ENCODE measurements at regions not wholly inside any gene's neighbourhood (a gene's known extent, or its start where the extent isn't known, plus 50 kb on each side); places are given as distances from the start of the nearest gene placed in this dataset.

DNA sequence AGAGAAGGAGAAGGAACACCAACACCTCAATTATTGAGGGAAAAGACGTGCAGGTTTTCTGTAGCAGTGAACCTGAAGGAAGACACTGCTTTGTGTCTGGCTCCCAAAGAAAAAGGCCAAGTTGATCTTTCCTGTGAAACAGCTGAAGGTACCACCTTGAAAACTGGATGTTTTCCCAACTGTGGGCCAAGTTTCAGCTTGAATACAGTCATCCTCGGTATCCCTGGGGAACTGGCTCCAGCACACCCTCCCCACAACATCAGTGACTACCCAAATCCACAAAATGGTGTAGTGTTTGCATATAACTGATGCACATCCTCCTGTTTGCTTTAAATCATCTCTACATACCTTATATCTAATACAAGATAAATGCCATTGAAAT, 297.0 kb upstream of the PITRM1 start:
- Histone ChIP-seq H3K9ac (ENCODE audit: low read length) (no peak overlapping the region), H3K9me3 (ENCODE audit: control extremely low read depth in 1 of 3, control insufficient read depth in 2 of 3, insufficient read depth in 1 of 3, low read length in 2 of 3) (no peaks in the 10 kb centered on the region), H3K4me2 (replicated peaks; ENCODE audit: low read depth, low read length, poor library complexity, severe bottlenecking) (no peak overlapping the region), H4K20me1 (ENCODE audit: control insufficient read depth, insufficient read depth, low read length, poor library complexity, severe bottlenecking) (no peaks in the 10 kb centered on the region), H3K4me3 (ENCODE audit: control extremely low read depth in 1 of 5, extremely low read depth in 1 of 5, insufficient read depth in 1 of 5, low read depth in 2 of 5, low read length in 4 of 5) (no peak overlapping the region), H3K4me1 (ENCODE audit: control insufficient read depth in 2 of 2, insufficient read depth in 2 of 2, low read length in 2 of 2) (peaks cover 15 to 16% of the 10 kb centered on the region in 2 donors), H3K27ac (ENCODE audit: low read length in 2 of 2) (no peak overlapping the region), H2AFZ (ENCODE audit: insufficient read depth, low read depth, low read length, poor library complexity, severe bottlenecking) (no peak overlapping the region), H3K27me3 (replicated peaks in 1 of 4; ENCODE audit: control extremely low read depth in 1 of 4, control insufficient read depth in 3 of 4, insufficient read depth in 4 of 4, low read length in 3 of 4) (no peaks in the 10 kb centered on the region), H3K79me2 (ENCODE audit: control insufficient read depth, insufficient read depth, low read length) (no peaks in the 10 kb centered on the region), H3K36me3 (replicated peaks in 1 of 2; ENCODE audit: control extremely low read depth in 1 of 2, control insufficient read depth in 1 of 2, extremely low read depth in 1 of 2, insufficient read depth in 2 of 2, low read length in 1 of 2) (no peaks in the 10 kb centered on the region)
- ChIA-PET POLR2A (interaction anchor here (0.7 kb wide), 2 partner anchors 315 to 413 kb away, joined by 5 to 8 read pairs; no protein-coding TSS in a partner anchor), CTCF (no interaction called here)
- no peaks in the 10 kb centered on the region for H3K9me3 Mint-ChIP-seq (ENCODE audit: insufficient read depth)
- intact Hi-C loops (cut with micrococcal nuclease): no loop called here
- TF ChIP-seq, protein P1, sequence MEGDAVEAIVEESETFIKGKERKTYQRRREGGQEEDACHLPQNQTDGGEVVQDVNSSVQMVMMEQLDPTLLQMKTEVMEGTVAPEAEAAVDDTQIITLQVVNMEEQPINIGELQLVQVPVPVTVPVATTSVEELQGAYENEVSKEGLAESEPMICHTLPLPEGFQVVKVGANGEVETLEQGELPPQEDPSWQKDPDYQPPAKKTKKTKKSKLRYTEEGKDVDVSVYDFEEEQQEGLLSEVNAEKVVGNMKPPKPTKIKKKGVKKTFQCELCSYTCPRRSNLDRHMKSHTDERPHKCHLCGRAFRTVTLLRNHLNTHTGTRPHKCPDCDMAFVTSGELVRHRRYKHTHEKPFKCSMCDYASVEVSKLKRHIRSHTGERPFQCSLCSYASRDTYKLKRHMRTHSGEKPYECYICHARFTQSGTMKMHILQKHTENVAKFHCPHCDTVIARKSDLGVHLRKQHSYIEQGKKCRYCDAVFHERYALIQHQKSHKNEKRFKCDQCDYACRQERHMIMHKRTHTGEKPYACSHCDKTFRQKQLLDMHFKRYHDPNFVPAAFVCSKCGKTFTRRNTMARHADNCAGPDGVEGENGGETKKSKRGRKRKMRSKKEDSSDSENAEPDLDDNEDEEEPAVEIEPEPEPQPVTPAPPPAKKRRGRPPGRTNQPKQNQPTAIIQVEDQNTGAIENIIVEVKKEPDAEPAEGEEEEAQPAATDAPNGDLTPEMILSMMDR (IDR thresholded peaks at IDR 0.05): no peak
- TF ChIP-seq EZH2 (IDR thresholded peaks at IDR 0.05; ENCODE audit: borderline replicate concordance, insufficient read depth, low read depth, low read length, poor library complexity, severe bottlenecking): no peak
- DNase-seq (no peak), ATAC-seq (ENCODE audit: low read depth) (no peak)
- WGBS (ENCODE audit: insufficient coverage): no CpG with 5 or more reads among the region's 2 CpGs
- no peaks in the 10 kb centered on the region for H3K27me3 Mint-ChIP-seq
- H3K4me3 Mint-ChIP-seq: no peak overlapping the region
- H3K4me1 Mint-ChIP-seq: peaks cover 17% of the 10 kb centered on the region
- no peak overlapping the region for H3K27ac Mint-ChIP-seq

DNA sequence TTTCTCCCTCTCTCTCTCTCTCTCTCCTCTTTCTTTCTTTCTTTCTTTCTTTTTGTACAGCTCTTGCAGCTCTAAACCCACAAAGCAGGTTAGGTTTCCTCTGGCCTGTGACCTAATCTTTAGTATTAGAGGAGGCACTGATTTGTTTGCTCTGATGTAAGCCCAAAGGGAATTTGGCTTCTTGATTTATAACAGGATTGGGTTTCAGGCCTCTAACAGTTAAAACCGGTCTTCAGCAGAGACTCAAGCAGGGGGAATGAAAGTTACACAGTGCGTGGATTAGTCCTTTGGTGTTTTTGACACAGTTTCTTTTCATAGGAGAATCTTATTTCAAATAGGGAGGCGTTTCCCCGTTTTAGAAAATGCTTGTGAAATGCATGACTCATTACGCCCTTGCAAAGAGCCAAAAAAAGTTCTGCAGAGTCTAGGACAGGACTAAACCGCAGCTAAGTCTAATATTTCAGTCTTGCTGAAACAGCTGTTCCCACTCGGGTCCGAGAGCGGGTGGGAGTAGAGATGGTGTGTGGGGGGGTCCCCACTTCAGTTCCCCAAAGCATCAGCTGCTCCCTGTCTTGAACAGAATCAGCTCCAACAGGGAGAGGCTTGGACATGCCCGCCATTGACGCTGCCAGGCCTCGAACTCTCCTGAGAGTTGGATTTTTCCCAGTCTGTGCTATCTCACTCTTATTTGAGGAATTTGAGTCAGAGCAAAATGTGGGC, 296.5 kb upstream of the PITRM1 start:
- TF ChIP-seq, protein P1 (IDR thresholded peaks at IDR 0.05): no peak
- TF ChIP-seq EZH2 (IDR thresholded peaks at IDR 0.05; ENCODE audit: borderline replicate concordance, insufficient read depth, low read depth, low read length, poor library complexity, severe bottlenecking): no peak
- WGBS (ENCODE audit: insufficient coverage): 76% methylated on average over 8 of the region's 12 CpGs
- DNase-seq (no peak), ATAC-seq (ENCODE audit: low read depth) (no peak)
- no peaks in the 10 kb centered on the region for H3K27me3 ChIP-seq (replicated peaks in 1 of 4; ENCODE audit: control extremely low read depth in 1 of 4, control insufficient read depth in 3 of 4, insufficient read depth in 4 of 4, low read length in 3 of 4)
- Mint-ChIP-seq H3K9me3 (ENCODE audit: insufficient read depth) (no peaks in the 10 kb centered on the region), H3K4me3 (no peak overlapping the region), H3K4me1 (peaks cover 17% of the 10 kb centered on the region), H3K27ac (no peak overlapping the region), H3K27me3 (no peaks in the 10 kb centered on the region)
- no peaks in the 10 kb centered on the region for H3K36me3 ChIP-seq (replicated peaks in 1 of 2; ENCODE audit: control extremely low read depth in 1 of 2, control insufficient read depth in 1 of 2, extremely low read depth in 1 of 2, insufficient read depth in 2 of 2, low read length in 1 of 2)
- H2AFZ ChIP-seq (ENCODE audit: insufficient read depth, low read depth, low read length, poor library complexity, severe bottlenecking): no peak overlapping the region
- ChIA-PET CTCF (no interaction called here), POLR2A (interaction anchor here (0.7 kb wide), 2 partner anchors 305 to 414 kb away, joined by 4 to 5 read pairs; no protein-coding TSS in a partner anchor)
- intact Hi-C loops (cut with micrococcal nuclease): no loop called here
- no peaks in the 10 kb centered on the region for H3K79me2 ChIP-seq (ENCODE audit: control insufficient read depth, insufficient read depth, low read length)
- H3K27ac ChIP-seq (ENCODE audit: low read length in 2 of 2): no peak overlapping the region
- no peaks in the 10 kb centered on the region for H4K20me1 ChIP-seq (ENCODE audit: control insufficient read depth, insufficient read depth, low read length, poor library complexity, severe bottlenecking)
- H3K9ac ChIP-seq (ENCODE audit: low read length): no peak overlapping the region
- H3K4me2 ChIP-seq (replicated peaks; ENCODE audit: low read depth, low read length, poor library complexity, severe bottlenecking): no peak overlapping the region
- H3K4me1 ChIP-seq (ENCODE audit: control insufficient read depth in 2 of 2, insufficient read depth in 2 of 2, low read length in 2 of 2): peaks cover 15 to 16% of the 10 kb centered on the region in 2 donors
- no peaks in the 10 kb centered on the region for H3K9me3 ChIP-seq (ENCODE audit: control extremely low read depth in 1 of 3, control insufficient read depth in 2 of 3, insufficient read depth in 1 of 3, low read length in 2 of 3)
- H3K4me3 ChIP-seq (ENCODE audit: control extremely low read depth in 1 of 5, extremely low read depth in 1 of 5, insufficient read depth in 1 of 5, low read depth in 2 of 5, low read length in 4 of 5): peak overlapping the region in 1 of 5 experiments; percentile 23

Data from B cell (primary cell).